MM.1S (cell line): ENCODE measurements at regions not wholly inside any gene's neighbourhood (a gene's known extent, or its start where the extent isn't known, plus 50 kb on each side); places are given as distances from the start of the nearest gene placed in this dataset.

Source experiments
- DNase-seq: peaks from one replicate; pipeline ENCODE4 v3.0.0-alpha.2; 2015
- H2AFZ ChIP-seq: fragments of 300-600 bp; sonication (generic); 2 replicates; pipeline ENCODE4 v1.6.0; 2016; ENCODE audit warnings: antibody characterized with exemption, low read length
- H3F3A ChIP-seq: fragments of 300-600 bp; sonication (generic); 2 replicates; pipeline ENCODE4 v1.6.1; 2016; ENCODE audit warnings: mild to moderate bottlenecking, antibody characterized with exemption, low read length, moderate library complexity, mixed read lengths; ENCODE audit not compliant: insufficient read depth
- H3K27ac ChIP-seq: fragments of 300-600 bp; sonication (generic); 2 replicates; pipeline ENCODE4 v1.5.1; 2016; ENCODE audit warnings: mild to moderate bottlenecking, low read length
- H3K27me3 ChIP-seq: fragments of 300-600 bp; sonication (generic); replicated peaks from 2 replicates; pipeline ENCODE4 v1.6.0; 2016; ENCODE audit warnings: low read length; ENCODE audit not compliant: insufficient read depth
- H3K36me3 ChIP-seq: fragments of 300-600 bp; sonication (generic); replicated peaks from 2 replicates; pipeline ENCODE4 v1.6.1; 2016; ENCODE audit warnings: mild to moderate bottlenecking, low read length, mixed read lengths; ENCODE audit not compliant: insufficient read depth
- H3K4me1 ChIP-seq: fragments of 300-600 bp; sonication (generic); 2 replicates; pipeline ENCODE4 v1.6.1; 2016; ENCODE audit warnings: low read length, mixed read lengths
- H3K4me2 ChIP-seq: fragments of 300-600 bp; sonication (generic); 2 replicates; pipeline ENCODE4 v1.6.0; 2016; ENCODE audit warnings: low read depth, low read length
- H3K4me3 ChIP-seq: fragments of 300-600 bp; sonication (generic); 2 replicates; pipeline ENCODE4 v1.5.1; 2016; ENCODE audit warnings: low read length, mixed read lengths
- H3K79me2 ChIP-seq: fragments of 300-600 bp; sonication (generic); 2 replicates; pipeline ENCODE4 v1.6.1; 2016; ENCODE audit warnings: mixed run types, low read length, mixed read lengths
- H3K9ac ChIP-seq: fragments of 300-600 bp; sonication (generic); 2 replicates; pipeline ENCODE4 v1.6.1; 2016; ENCODE audit warnings: low read length, mixed read lengths
- H3K9me2 ChIP-seq: fragments of 300-600 bp; sonication (generic); replicated peaks from 2 replicates; pipeline ENCODE4 v1.6.1; 2016; ENCODE audit warnings: mild to moderate bottlenecking, low read length, mixed read lengths; ENCODE audit not compliant: insufficient read depth
- H3K9me3 ChIP-seq: fragments of 300-600 bp; sonication (generic); replicated peaks from 2 replicates; pipeline ENCODE4 v1.6.1; 2016; ENCODE audit warnings: mild to moderate bottlenecking, low read length, mixed read lengths; ENCODE audit not compliant: insufficient read depth
- H4K20me1 ChIP-seq: fragments of 300-600 bp; sonication (generic); 2 replicates; pipeline ENCODE4 v1.6.1; 2016; ENCODE audit warnings: mild to moderate bottlenecking, low read length, moderate library complexity, mixed read lengths; ENCODE audit not compliant: insufficient read depth
- CTCF ChIP-seq: fragments of 300-600 bp; sonication (generic); IDR thresholded peaks from 2 replicates; pipeline ENCODE4 v1.5.1; 2016; ENCODE audit warnings: antibody characterized with exemption, low read length, mixed read lengths
- EZH2 ChIP-seq: fragments of 300-600 bp; sonication (generic); optimal IDR thresholded peaks from 2 replicates; pipeline ENCODE3; 2017; ENCODE audit warnings: low read depth, mild to moderate bottlenecking, antibody characterized with exemption, low read length, mixed read lengths
- EZH2phosphoT487 ChIP-seq: fragments of 300-600 bp; sonication (generic); IDR thresholded peaks from 2 replicates; pipeline ENCODE4 v1.6.1; 2018; ENCODE audit warnings: antibody characterized with exemption, low read length

GRCh38 chr9:107735821-107736220 is 246.3 kb upstream of the KLF4 start:
- Histone ChIP-seq H3K27ac (no peak overlapping the region), H3F3A (no peaks in the 10 kb centered on the region), H3K36me3 (no peaks in the 10 kb centered on the region), H3K4me1 (no peaks in the 10 kb centered on the region), H3K4me2 (no peak overlapping the region), H3K27me3 (no peaks in the 10 kb centered on the region), H3K9me3 (no peaks in the 10 kb centered on the region), H3K4me3 (no peak overlapping the region), H3K79me2 (no peaks in the 10 kb centered on the region), H3K9me2 (no peaks in the 10 kb centered on the region), H3K9ac (no peak overlapping the region), H4K20me1 (no peaks in the 10 kb centered on the region), H2AFZ (no peak overlapping the region)
- TF ChIP-seq EZH2 (no peak), CTCF (no peak), EZH2phosphoT487 (no peak)
- DNase-seq = no peak

GRCh38 chr9:107734256-107735013 is 244.9 kb upstream of the KLF4 start:
- H3K79me2 ChIP-seq = no peaks in the 10 kb centered on the region
- no peak for DNase-seq
- no peaks in the 10 kb centered on the region for H4K20me1 ChIP-seq
- no peaks in the 10 kb centered on the region for H3K27me3 ChIP-seq
- no peak overlapping the region for H3K27ac ChIP-seq
- H3K9me3 ChIP-seq = no peaks in the 10 kb centered on the region
- H3K4me1 ChIP-seq = 0 out of 2 replicates have a peak, but pooled peaks cover 3% of the 10 kb centered on the region
- no peak overlapping the region for H2AFZ ChIP-seq
- H3K36me3 ChIP-seq = no peaks in the 10 kb centered on the region
- H3K4me2 ChIP-seq = no peak overlapping the region
- no peaks in the 10 kb centered on the region for H3F3A ChIP-seq
- no peak overlapping the region for H3K9ac ChIP-seq
- no peak overlapping the region for H3K4me3 ChIP-seq
- H3K9me2 ChIP-seq = no peaks in the 10 kb centered on the region
- no peak for TF ChIP-seq EZH2
- TF ChIP-seq CTCF = no peak
- no peak for TF ChIP-seq EZH2phosphoT487

GRCh38 chr9:107733523-107733894 is 243.9 kb upstream of the KLF4 start:
- no peaks in the 10 kb centered on the region for H3K27me3 ChIP-seq
- peak overlapping the region; percentile 11; the same call in 1 of the 2 replicates for H3K9ac ChIP-seq
- no peaks in the 10 kb centered on the region for H3F3A ChIP-seq
- peak overlapping the region; percentile 48 for H3K4me2 ChIP-seq
- H3K9me3 ChIP-seq = no peaks in the 10 kb centered on the region
- no peaks in the 10 kb centered on the region for H3K9me2 ChIP-seq
- peak overlapping the region; percentile 47; the same call in 1 of the 2 replicates for H2AFZ ChIP-seq
- no peaks in the 10 kb centered on the region for H4K20me1 ChIP-seq
- no peaks in the 10 kb centered on the region for H3K79me2 ChIP-seq
- no peak overlapping the region for H3K27ac ChIP-seq
- no peaks in the 10 kb centered on the region for H3K36me3 ChIP-seq
- DNase-seq = peak; percentile 7
- 0 out of 2 replicates have a peak overlapping the region, but pooled peaks have one; percentile 5 for H3K4me3 ChIP-seq
- H3K4me1 ChIP-seq = 0 out of 2 replicates have a peak, but pooled peaks cover 3% of the 10 kb centered on the region
- TF ChIP-seq EZH2phosphoT487 (no peak), EZH2 (no peak), CTCF (no peak)
